ENCODE measurements at regions not wholly inside any gene's neighbourhood (a gene's known extent, or its start where the extent isn't known, plus 50 kb on each side); places are given as distances from the start of the nearest gene placed in this dataset.

- no TSS peak for BruUV-seq (replicated peaks)
- CTCF ChIA-PET, result interaction anchor here (0.7 to 1.5 kb wide), 2 partner anchors 9 to 11 kb away, joined by 3 to 8 read pairs; no protein-coding TSS in a partner anchor
- H3K4me3 ChIP-seq (replicated peaks in 1 of 3; ENCODE audit: insufficient read depth in 1 of 3, low read depth in 1 of 3, low read length in 3 of 3), result no peak overlapping the region
- H3K4me1 ChIP-seq (ENCODE audit: control insufficient read depth, extremely low read depth, insufficient read depth, low read length), result no peaks in the 10 kb centered on the region
- DNase-seq (ENCODE audit: low read depth, low spot score) (no peak), FAIRE-seq (no peak)
- no peaks in the 10 kb centered on the region for H3K36me3 ChIP-seq (ENCODE audit: control insufficient read depth in 2 of 2, extremely low read depth in 1 of 2, insufficient read depth in 2 of 2, low read length in 2 of 2)
- no peaks in the 10 kb centered on the region for H3K27me3 ChIP-seq (ENCODE audit: control insufficient read depth in 2 of 2, insufficient read depth in 2 of 2, low read length in 2 of 2)
- H3K9me1 ChIP-seq (replicated peaks; ENCODE audit: control insufficient read depth, extremely low read depth, insufficient read depth, low read length), result no peaks in the 10 kb centered on the region
- H3K9ac ChIP-seq (replicated peaks; ENCODE audit: extremely low read depth, insufficient read depth, low read length), result no peak overlapping the region
- POLR2A ChIA-PET, result no interaction called here
- dilution Hi-C loops (cut with MboI; ENCODE audit: extremely low pct_ligation_motif_present, low sequenced_read_pairs), result no loop called here
- H4K20me1 ChIP-seq (replicated peaks; ENCODE audit: control insufficient read depth, extremely low read depth, insufficient read depth, low read length), result no peaks in the 10 kb centered on the region
- no peak for TF ChIP-seq POLR2AphosphoS5 (IDR thresholded peaks at IDR 0.05; ENCODE audit: insufficient read depth, low read depth, low read length)
- no peak for TF ChIP-seq POLR2A (IDR thresholded peaks at IDR 0.05; ENCODE audit: low read depth, low read length)
- no peak overlapping the region for H3K27ac ChIP-seq (ENCODE audit: insufficient read depth, low read depth, low read length)
- no peak overlapping the region for H2AFZ ChIP-seq (ENCODE audit: low read depth, low read length)
- intact Hi-C loops (cut with micrococcal nuclease), result no loop called here
- H3K79me2 ChIP-seq (ENCODE audit: control insufficient read depth, insufficient read depth, low read length), result no peaks in the 10 kb centered on the region
- no peak overlapping the region for H3K4me2 ChIP-seq (ENCODE audit: insufficient read depth, low read length)
- H3K9me3 ChIP-seq (replicated peaks; ENCODE audit: control insufficient read depth, insufficient read depth, low read length), result no peaks in the 10 kb centered on the region
These were observed 105.5 kb upstream of the DTNA start for GRCh38 chr18:34604591-34604990.

GRCh38 chr18:34606851-34607250 lies 103.2 kb upstream of the DTNA start:
- Histone ChIP-seq H3K9me3 (replicated peaks; ENCODE audit: control insufficient read depth, insufficient read depth, low read length) (no peaks in the 10 kb centered on the region), H3K4me2 (ENCODE audit: insufficient read depth, low read length) (no peak overlapping the region), H2AFZ (ENCODE audit: low read depth, low read length) (no peak overlapping the region), H3K36me3 (ENCODE audit: control insufficient read depth in 2 of 2, extremely low read depth in 1 of 2, insufficient read depth in 2 of 2, low read length in 2 of 2) (no peaks in the 10 kb centered on the region), H3K4me3 (replicated peaks in 1 of 3; ENCODE audit: insufficient read depth in 1 of 3, low read depth in 1 of 3, low read length in 3 of 3) (no peak overlapping the region), H3K9me1 (replicated peaks; ENCODE audit: control insufficient read depth, extremely low read depth, insufficient read depth, low read length) (no peaks in the 10 kb centered on the region), H3K27ac (ENCODE audit: insufficient read depth, low read depth, low read length) (no peak overlapping the region), H3K4me1 (ENCODE audit: control insufficient read depth, extremely low read depth, insufficient read depth, low read length) (no peaks in the 10 kb centered on the region), H3K9ac (replicated peaks; ENCODE audit: extremely low read depth, insufficient read depth, low read length) (no peak overlapping the region), H3K79me2 (ENCODE audit: control insufficient read depth, insufficient read depth, low read length) (no peaks in the 10 kb centered on the region), H3K27me3 (ENCODE audit: control insufficient read depth in 2 of 2, insufficient read depth in 2 of 2, low read length in 2 of 2) (no peaks in the 10 kb centered on the region), H4K20me1 (replicated peaks; ENCODE audit: control insufficient read depth, extremely low read depth, insufficient read depth, low read length) (no peaks in the 10 kb centered on the region)
- DNase-seq (ENCODE audit: low read depth, low spot score) (no peak), FAIRE-seq (no peak)
- CTCF ChIA-PET, result interaction anchor here (0.7 to 1.1 kb wide), 3 partner anchors 15 to 181 kb away, joined by 3 to 4 read pairs (median 3); no protein-coding TSS in a partner anchor
- no TSS peak for BruUV-seq (replicated peaks)
- POLR2A ChIA-PET, result no interaction called here
- dilution Hi-C loops (cut with MboI; ENCODE audit: extremely low pct_ligation_motif_present, low sequenced_read_pairs), result no loop called here
- intact Hi-C loops (cut with micrococcal nuclease), result no loop called here
- TF ChIP-seq FOS (IDR thresholded peaks at IDR 0.05; ENCODE audit: borderline replicate concordance, insufficient read depth, low read length) (no peak), CTCF (IDR thresholded peaks at IDR 0.05; ENCODE audit: extremely low read depth in 1 of 2, insufficient read depth in 1 of 2, low read depth in 1 of 2, low read length in 2 of 2) (no peak), POLR2A (IDR thresholded peaks at IDR 0.05; ENCODE audit: low read depth, low read length) (no peak), MYC (IDR thresholded peaks at IDR 0.05; ENCODE audit: low read depth, low read length) (no peak), GATA2 (IDR thresholded peaks at IDR 0.05; ENCODE audit: insufficient read depth, insufficient read length, low read depth, low read length) (no peak), POLR2AphosphoS5 (IDR thresholded peaks at IDR 0.05; ENCODE audit: insufficient read depth, low read depth, low read length) (no peak), EZH2 (IDR thresholded peaks at IDR 0.05; ENCODE audit: borderline replicate concordance, low read depth, low read length, severe bottlenecking) (no peak), JUN (IDR thresholded peaks at IDR 0.05; ENCODE audit: borderline replicate concordance, insufficient read depth, insufficient read length, low read depth) (no peak), MAX (IDR thresholded peaks at IDR 0.05; ENCODE audit: insufficient read depth, insufficient read length) (no peak)

Measured in endothelial cell of umbilical vein (primary cell).